Hematopoietic multipotent progenitor cell treated with erythropoietin and hydrocortisone succinate and interleukin-3 and kit ligand, for 8 days (in vitro differentiated cells): ENCODE measurements at regions not wholly inside any gene's neighbourhood (a gene's known extent, or its start where the extent isn't known, plus 50 kb on each side); places are given as distances from the start of the nearest gene placed in this dataset.
"Not testable (repeated sequence)": the region's sequence is repeated elsewhere in the genome, so short reads cannot be mapped to it uniquely, and the experiment has no call there.

Experiments
- DNase-seq: peaks from one replicate; pipeline ENCODE4 v3.0.0-alpha.2; 2015

DNA sequence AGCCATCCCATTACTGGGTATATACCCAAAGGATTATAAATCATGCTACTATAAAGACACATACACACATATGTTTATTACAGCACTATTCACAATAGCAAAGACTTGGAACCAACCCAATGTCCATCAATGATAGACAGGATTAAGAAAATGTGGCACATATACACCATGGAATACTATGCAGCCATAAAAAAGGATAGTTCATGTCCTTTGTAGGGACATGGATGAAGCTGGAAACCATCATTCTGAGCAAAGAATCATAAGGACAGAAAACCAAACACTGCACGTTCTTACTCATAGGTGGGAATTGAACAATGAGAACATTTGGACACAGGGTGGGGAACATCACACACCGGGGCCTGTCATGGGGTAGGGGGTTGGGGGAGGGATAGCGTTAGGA is 60.3 kb upstream of the NMU start:
- DNase-seq: not testable (repeated sequence)

DNA sequence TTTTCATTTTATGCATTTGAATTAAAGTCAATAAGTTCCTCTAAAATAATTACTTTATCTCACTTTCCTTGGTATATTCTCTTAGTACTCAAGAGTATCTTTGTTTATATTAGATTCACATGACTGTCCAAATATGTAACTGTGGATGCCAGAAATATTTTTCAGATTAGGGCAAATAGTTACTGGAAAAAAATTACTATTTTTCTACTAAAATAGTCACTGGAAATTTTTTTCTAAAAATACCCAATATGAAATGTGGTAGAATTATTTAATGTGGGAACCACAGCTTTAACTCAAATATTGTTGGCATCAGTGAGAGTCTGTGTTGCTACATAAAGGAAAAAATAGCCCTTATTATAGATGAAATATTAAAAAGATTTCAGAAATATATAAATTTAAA is 70.4 kb upstream of the NMU start:
- DNase-seq: no peak

DNA sequence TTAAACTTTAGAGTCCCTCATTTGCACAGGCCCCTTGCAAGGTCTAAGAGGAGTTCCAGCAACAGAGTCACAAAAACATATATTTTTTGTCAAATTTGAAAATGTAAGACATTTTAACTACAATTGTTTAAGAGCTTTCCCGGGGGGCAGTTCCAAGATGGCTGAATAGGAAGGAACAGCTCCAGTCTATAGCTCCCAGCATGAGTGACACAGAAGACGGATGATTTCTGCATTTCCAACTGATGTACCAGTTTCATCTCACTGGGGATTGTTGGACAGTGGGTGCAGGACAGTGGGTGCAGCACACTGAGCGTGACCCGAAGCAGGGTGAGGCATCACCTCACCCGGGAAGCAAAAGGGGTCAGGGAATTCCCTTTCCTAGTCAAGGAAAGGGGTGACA is 71.4 kb upstream of the NMU start:
- no peak for DNase-seq

DNA sequence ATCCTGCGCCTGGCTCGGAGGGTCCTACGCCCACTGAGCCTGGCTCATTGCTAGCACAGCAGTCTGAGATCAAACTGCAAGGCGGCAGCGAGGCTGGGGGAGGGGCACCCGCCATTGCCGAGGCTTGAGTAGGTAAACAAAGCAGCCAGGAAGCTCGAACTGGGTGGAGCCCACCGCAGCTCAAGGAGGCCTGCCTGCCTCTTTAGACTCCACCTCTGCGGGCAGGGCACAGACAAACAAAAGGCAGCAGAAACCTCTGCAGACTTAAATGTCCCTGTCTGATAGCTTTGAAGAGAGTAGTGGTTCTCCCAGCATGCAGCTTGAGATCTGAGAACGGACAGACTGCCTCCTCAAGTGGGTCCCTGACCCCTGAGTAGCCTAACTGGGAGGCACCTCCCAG is 71.9 kb upstream of the NMU start:
- not testable (repeated sequence) for DNase-seq

DNA sequence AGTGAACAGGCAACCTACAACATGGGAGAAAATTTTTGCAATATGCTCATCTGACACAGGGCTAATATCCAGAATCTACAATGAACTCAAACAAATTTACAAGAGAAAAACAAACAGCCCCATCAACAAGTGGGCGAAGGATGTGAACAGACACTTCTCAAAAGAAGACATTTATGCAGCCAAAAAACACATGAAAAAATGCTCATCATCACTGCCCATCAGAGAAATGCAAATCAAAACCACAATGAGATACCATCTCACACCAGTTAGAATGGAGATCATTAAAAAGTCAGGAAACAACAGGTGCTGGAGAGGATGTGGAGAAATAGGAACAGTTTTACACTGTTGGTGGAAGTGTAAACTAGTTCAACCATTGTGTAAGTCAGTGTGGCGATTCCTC is 76.7 kb upstream of the NMU start:
- not testable (repeated sequence) for DNase-seq

GRCh38 chr4:55721651-55722050 is 85.6 kb upstream of the NMU start:
- DNase-seq: no peak

DNA sequence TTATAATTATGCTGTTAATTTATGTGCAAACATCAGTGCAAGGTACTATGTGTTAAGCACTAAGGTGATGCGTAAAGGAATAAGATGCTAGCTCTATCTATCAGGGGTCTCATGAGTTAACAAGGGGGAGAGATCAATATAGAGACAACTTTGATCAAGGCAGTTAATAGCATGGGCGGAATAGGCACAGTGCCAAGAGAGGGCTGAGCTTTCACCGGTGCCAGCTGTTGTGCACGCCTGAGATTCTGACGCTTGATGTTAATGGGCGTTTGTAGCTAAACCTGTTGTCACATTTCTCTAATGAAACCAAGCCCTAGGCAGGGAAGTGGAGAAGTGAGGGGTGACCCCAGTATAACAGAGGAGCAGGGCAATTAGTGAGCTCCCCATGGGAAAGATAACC is 86.0 kb upstream of the NMU start:
- DNase-seq: no peak

GRCh38 chr4:55723403-55723802 is 87.3 kb upstream of the NMU start:
- DNase-seq: peak; percentile 37

GRCh38 chr4:55725057-55725456 is 89.0 kb upstream of the NMU start:
- no peak for DNase-seq

GRCh38 chr4:55727746-55728145 is 91.6 kb upstream of the NMU start:
- no peak for DNase-seq

GRCh38 chr4:55729351-55730279 is 90.0 kb upstream of the EXOC1L start:
- DNase-seq: peak; percentile 92

DNA sequence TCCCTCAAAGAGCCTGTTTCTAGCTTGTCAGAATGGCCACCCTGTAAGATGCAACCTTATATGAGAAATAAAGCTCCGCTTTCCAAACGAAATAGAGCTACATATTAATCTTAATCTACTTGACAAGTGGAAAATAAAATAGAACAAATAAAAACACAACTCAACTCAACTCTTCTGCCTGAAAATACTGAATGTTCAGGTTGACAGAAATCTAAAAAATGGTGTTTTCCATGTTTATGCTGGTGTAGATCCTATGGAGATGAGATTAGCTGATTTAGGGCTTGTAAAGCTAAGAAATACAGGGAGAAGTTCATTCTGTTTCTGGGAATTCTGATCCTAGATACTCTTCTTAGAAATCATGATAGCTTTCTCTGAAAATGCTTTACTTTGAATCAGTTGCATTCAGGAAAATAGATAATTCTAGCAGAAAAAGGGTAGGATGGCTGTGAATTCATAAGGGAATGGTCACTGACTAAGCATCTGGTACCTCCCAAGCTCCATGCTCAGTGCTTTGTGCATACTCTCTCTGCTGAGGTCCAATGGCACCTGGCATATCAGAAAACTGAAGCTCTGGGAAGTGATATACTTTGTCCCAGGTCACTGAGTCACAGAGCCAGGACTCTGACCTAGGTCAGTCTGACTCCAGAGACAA is 89.2 kb upstream of the EXOC1L start:
- DNase-seq: peak; percentile 82

DNA sequence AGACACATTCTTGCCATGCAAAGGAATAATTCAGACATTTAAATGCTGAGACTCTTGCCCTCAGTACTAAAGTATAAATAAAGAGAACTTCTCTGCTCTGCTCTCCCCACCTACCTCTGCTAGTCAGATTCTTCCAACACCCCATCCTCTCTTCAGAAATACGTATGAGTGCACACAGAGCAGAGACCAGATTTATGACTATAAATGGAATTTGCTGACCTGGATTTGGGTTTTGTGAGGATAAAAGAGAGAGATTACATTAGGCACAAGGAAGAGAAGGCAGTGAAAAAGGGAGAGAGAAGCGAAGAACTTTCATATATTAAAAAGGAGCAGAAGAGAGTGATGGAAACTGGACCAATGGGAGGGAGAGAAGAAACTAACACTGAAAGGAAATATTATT is 87.6 kb upstream of the EXOC1L start:
- DNase-seq: no peak

DNA sequence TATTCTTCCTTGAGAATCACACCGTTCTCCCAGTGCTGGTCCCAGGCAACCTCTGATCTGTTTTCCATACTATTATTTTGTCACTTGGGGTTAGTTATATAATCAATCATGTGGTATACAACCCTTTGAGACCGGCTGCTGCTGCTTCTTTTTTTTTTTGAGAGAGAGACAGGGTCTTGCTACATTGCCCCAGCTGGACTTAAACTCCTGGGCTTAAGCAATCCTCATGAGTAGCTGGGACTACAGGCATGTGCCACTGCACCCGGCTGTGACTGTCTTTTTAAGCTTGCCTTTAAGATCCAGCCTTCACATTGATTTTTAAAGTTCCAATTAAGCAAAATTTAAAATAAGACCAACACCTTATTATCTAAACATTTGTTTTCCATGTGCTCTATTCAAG is 86.7 kb upstream of the EXOC1L start:
- DNase-seq: no peak

GRCh38 chr4:55733932-55734331 is 85.7 kb upstream of the EXOC1L start:
- DNase-seq: peak; percentile 90

GRCh38 chr4:55736605-55737183 is 82.9 kb upstream of the EXOC1L start:
- peak; percentile 37 for DNase-seq

GRCh38 chr4:55742655-55743202 is 76.9 kb upstream of the EXOC1L start:
- peak; percentile 69 for DNase-seq

GRCh38 chr4:55744369-55744768 is 75.2 kb upstream of the EXOC1L start:
- no peak for DNase-seq

DNA sequence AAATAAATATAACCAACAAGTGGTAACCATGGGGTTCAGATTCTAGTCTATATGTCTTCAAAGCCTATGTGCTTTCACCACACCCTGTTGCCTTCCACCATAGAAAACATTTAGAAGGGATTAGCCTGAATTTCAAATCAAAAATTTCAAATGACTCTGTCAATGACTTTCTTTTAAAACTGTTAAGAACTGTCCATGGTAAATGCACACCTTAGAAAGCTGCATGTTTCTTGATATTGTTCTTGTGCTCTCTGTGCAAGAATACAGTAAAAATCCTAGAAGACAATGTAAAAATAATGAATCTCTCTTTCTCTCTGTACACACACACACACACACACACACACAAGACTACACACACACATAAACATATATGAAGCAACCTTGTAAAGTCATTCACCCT is 74.6 kb upstream of the EXOC1L start:
- DNase-seq: no peak

- DNase-seq: no peak
Measured at GRCh38 chr4:55747793-55748192, 71.8 kb upstream of the EXOC1L start.

GRCh38 chr4:55749666-55750065 is 69.9 kb upstream of the EXOC1L start:
- DNase-seq: no peak

DNA sequence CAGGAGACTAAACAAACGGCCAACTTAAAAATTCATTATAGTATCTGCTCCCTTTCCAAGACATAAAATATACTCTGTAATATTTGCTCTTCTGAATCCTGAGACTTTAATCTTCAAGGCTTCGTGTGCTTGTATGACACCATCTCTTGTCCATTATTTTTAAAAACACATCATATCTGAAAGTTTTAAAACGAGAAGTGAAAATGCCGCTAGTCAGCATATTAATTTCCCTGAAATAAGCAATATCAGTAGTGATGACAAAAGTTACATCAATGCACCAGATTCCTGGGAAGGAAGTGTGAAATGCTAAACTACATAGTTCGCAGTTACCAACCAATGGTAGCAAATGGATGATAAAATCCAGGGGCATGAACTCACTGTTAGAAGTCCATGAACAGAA is 66.8 kb upstream of the EXOC1L start:
- DNase-seq: no peak

- DNase-seq: no peak
Measured at GRCh38 chr4:55753856-55754255, 65.7 kb upstream of the EXOC1L start.
